GM12878 (cell line): ENCODE measurements at regions not wholly inside any gene's neighbourhood (a gene's known extent, or its start where the extent isn't known, plus 50 kb on each side); places are given as distances from the start of the nearest gene placed in this dataset.

ENCODE experiments used
- ATAC-seq: fragments of 200-7000 bp; cut with Tn5 transposase; 3 replicates; pipeline ENCODE4 v1.9.1; 2020; ENCODE audit warnings: mild to moderate bottlenecking, moderate library complexity
- BruUV-seq: library from RNA; stranded (reverse); fragments of 400-500 nt; replicated peaks from 2 replicates; lab custom pipeline; 2021; lab: Mats Ljungman, UMichigan
- CTCF ChIA-PET: fragments of 300-600 bp; sonication (Branson Sonifier 250); formaldehyde crosslinking; extraction: SDS; loops from one replicate; lab custom pipeline; 2021; ENCODE audit warnings: inconsistent platforms; lab: Yijun Ruan, JAX
- POLR2A ChIA-PET: fragments of 350-600 bp; formaldehyde crosslinking; extraction: SDS; loops from one replicate; lab custom pipeline; 2021; ENCODE audit warnings: inconsistent platforms; lab: Charles Lee
- RAD21 ChIA-PET: fragments of 300-600 bp; sonication (Branson Sonifier 250); formaldehyde crosslinking; loops from one replicate; lab custom pipeline; 2023; ENCODE audit warnings: antibody characterized with exemption; ENCODE audit not compliant: unreplicated experiment; lab: Charles Lee
- SMC1A ChIA-PET: fragments of 300-600 bp; sonication (Branson Sonifier 250); formaldehyde crosslinking; loops from one replicate; lab custom pipeline; 2023; ENCODE audit not compliant: unreplicated experiment, uncharacterized antibody; lab: Charles Lee
- DNase-seq: peaks from one replicate; pipeline ENCODE4 v3.0.0-alpha.2; 2011; ENCODE audit warnings: low read depth, low spot score
- FAIRE-seq: peaks from 3 replicates; lab custom pipeline; 2011; peaks lifted over from hg19 to GRCh38; lab: Jason Lieb, UNC
- H2AFZ ChIP-seq: 2 replicates; pipeline ENCODE4 v1.6.0; 2011; ENCODE audit warnings: low read depth, low read length, control low read depth; ENCODE audit not compliant: control insufficient read depth
- H3K27ac ChIP-seq: 2 replicates; pipeline ENCODE4 v1.5.1; 2011; ENCODE audit warnings: control low read depth; ENCODE audit not compliant: control insufficient read depth, insufficient read depth
- H3K27me3 ChIP-seq, 2 experiments: replicated peaks in 1 of 2; 2 replicates each; pipeline versions ENCODE4 v1.6.0 to v1.6.1; 2011; ENCODE audit warnings: low read length in 1 of 2; ENCODE audit not compliant: control insufficient read depth in 2 of 2, insufficient read depth in 2 of 2
- H3K36me3 ChIP-seq, 2 experiments: 2 replicates each; pipeline ENCODE4 v1.5.1; 2011; ENCODE audit warnings: low read length in 1 of 2; ENCODE audit not compliant: control insufficient read depth in 2 of 2, insufficient read depth in 2 of 2
- H3K4me1 ChIP-seq: 2 replicates; pipeline ENCODE4 v1.6.1; 2011; ENCODE audit warnings: mild to moderate bottlenecking, low read length, moderate library complexity, mixed read lengths; ENCODE audit not compliant: control insufficient read depth, insufficient read depth
- H3K4me2 ChIP-seq: 2 replicates; pipeline ENCODE4 v1.6.0; 2011; ENCODE audit warnings: control low read depth; ENCODE audit not compliant: control insufficient read depth, insufficient read depth
- H3K4me3 ChIP-seq: fragments of 200-600 bp; sonication (generic); 2 replicates; pipeline ENCODE4 v1.5.1; 2016
- H3K79me2 ChIP-seq: 2 replicates; pipeline ENCODE4 v1.6.0; 2011; ENCODE audit warnings: low read length; ENCODE audit not compliant: control insufficient read depth, insufficient read depth
- H3K9ac ChIP-seq: 2 replicates; pipeline ENCODE4 v1.8.0; 2011; ENCODE audit warnings: low read length, control low read depth, mixed read lengths; ENCODE audit not compliant: control insufficient read depth, insufficient read depth
- H3K9me3 ChIP-seq: replicated peaks from 3 replicates; pipeline ENCODE4 v1.5.1; 2011; ENCODE audit warnings: mild to moderate bottlenecking, low read length; ENCODE audit not compliant: control insufficient read depth, insufficient read depth
- H4K20me1 ChIP-seq: 2 replicates; pipeline ENCODE4 v1.6.0; 2011; ENCODE audit not compliant: control insufficient read depth, insufficient read depth
- ASH2L ChIP-seq: fragments of 300-600, 200-600 bp; sonication (generic); IDR thresholded peaks from 2 replicates; pipeline ENCODE4 v1.6.1; 2017; ENCODE audit warnings: low read depth, mild to moderate bottlenecking, borderline replicate concordance
- CBFB ChIP-seq: IDR thresholded peaks from 2 replicates; pipeline ENCODE4 v1.6.1; 2016; ENCODE audit warnings: antibody characterized with exemption, low read depth
- CHD1 ChIP-seq: IDR thresholded peaks from 2 replicates; pipeline ENCODE4 v1.6.1; 2012; ENCODE audit warnings: low read depth, low read length, improper control_type of control experiment
- MEF2B ChIP-seq: fragments of 450-650 bp; IDR thresholded peaks from 2 replicates; pipeline ENCODE4 v1.6.1; 2018; ENCODE audit warnings: mild to moderate bottlenecking, moderate library complexity; ENCODE audit not compliant: partially characterized antibody, poor library complexity, severe bottlenecking
- PAX5 ChIP-seq: IDR thresholded peaks from 2 replicates; pipeline ENCODE4 v1.6.1; 2011; ENCODE audit warnings: low read depth, low read length, borderline replicate concordance
- PML ChIP-seq: IDR thresholded peaks from 2 replicates; pipeline ENCODE4 v1.6.1; 2012; ENCODE audit warnings: low read length, inconsistent platforms
- SP1 ChIP-seq: IDR thresholded peaks from one replicate; pipeline ENCODE4 v1.6.1; 2011; ENCODE audit warnings: low read depth, low read length
- WGBS: methylation state at CpG from one replicate; pipeline ENCODE4 v1.1.6; 2016; ENCODE audit warnings: low lambda C conversion rate; ENCODE audit not compliant: insufficient replicate concordance, insufficient coverage; ENCODE audit errors: missing lambda C conversion rate; 5-methylcytosine and 5-hydroxymethylcytosine counted together
- in situ Hi-C: fragments of 300-500 bp; cut with MboI; formaldehyde crosslinking; loops from 9 replicates; pipeline ENCODE4 v1.14.3; 2018; ENCODE audit warnings: mixed read lengths
- intact Hi-C: fragments of 100-400 bp; cut with micrococcal nuclease; formaldehyde crosslinking; loops from one replicate; pipeline ENCODE4 v1.14.2; 2022; ENCODE audit not compliant: unreplicated experiment
- TF ChIP-seq, protein P1 (sequence below): fragments of 450-650 bp; IDR thresholded peaks from 2 replicates; pipeline ENCODE4 v1.6.1; 2017; ENCODE audit warnings: mild to moderate bottlenecking, moderate library complexity
- TF ChIP-seq, protein P2 (sequence below): IDR thresholded peaks from 2 replicates; pipeline ENCODE4 v1.6.1; 2012; ENCODE audit warnings: low read depth, low read length, improper control_type of control experiment

DNA sequence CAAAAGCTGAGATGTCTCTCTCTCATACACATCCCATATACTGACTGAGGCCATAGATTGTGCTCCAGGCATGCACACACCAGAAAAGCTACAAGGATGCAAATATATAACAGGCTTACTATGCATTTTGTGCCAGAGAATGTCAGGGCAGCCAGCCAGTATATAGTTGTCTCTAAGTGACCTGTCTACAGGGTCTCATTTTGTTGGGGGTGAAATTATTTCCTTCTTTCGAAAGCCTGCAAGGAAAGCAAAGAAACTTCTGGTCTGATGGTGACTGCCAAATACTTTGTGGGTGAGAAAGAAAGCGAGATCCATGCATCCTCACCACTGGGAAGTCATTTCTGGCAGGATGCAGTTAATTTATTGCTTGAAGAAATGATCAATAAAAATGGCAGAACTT, 70.2 kb downstream of the CDCA7 start (continued):
- TF ChIP-seq, protein P1, sequence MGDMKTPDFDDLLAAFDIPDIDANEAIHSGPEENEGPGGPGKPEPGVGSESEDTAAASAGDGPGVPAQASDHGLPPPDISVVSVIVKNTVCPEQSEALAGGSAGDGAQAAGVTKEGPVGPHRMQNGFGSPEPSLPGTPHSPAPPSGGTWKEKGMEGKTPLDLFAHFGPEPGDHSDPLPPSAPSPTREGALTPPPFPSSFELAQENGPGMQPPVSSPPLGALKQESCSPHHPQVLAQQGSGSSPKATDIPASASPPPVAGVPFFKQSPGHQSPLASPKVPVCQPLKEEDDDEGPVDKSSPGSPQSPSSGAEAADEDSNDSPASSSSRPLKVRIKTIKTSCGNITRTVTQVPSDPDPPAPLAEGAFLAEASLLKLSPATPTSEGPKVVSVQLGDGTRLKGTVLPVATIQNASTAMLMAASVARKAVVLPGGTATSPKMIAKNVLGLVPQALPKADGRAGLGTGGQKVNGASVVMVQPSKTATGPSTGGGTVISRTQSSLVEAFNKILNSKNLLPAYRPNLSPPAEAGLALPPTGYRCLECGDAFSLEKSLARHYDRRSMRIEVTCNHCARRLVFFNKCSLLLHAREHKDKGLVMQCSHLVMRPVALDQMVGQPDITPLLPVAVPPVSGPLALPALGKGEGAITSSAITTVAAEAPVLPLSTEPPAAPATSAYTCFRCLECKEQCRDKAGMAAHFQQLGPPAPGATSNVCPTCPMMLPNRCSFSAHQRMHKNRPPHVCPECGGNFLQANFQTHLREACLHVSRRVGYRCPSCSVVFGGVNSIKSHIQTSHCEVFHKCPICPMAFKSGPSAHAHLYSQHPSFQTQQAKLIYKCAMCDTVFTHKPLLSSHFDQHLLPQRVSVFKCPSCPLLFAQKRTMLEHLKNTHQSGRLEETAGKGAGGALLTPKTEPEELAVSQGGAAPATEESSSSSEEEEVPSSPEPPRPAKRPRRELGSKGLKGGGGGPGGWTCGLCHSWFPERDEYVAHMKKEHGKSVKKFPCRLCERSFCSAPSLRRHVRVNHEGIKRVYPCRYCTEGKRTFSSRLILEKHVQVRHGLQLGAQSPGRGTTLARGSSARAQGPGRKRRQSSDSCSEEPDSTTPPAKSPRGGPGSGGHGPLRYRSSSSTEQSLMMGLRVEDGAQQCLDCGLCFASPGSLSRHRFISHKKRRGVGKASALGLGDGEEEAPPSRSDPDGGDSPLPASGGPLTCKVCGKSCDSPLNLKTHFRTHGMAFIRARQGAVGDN: no peak
- TF ChIP-seq PML: no peak

DNA sequence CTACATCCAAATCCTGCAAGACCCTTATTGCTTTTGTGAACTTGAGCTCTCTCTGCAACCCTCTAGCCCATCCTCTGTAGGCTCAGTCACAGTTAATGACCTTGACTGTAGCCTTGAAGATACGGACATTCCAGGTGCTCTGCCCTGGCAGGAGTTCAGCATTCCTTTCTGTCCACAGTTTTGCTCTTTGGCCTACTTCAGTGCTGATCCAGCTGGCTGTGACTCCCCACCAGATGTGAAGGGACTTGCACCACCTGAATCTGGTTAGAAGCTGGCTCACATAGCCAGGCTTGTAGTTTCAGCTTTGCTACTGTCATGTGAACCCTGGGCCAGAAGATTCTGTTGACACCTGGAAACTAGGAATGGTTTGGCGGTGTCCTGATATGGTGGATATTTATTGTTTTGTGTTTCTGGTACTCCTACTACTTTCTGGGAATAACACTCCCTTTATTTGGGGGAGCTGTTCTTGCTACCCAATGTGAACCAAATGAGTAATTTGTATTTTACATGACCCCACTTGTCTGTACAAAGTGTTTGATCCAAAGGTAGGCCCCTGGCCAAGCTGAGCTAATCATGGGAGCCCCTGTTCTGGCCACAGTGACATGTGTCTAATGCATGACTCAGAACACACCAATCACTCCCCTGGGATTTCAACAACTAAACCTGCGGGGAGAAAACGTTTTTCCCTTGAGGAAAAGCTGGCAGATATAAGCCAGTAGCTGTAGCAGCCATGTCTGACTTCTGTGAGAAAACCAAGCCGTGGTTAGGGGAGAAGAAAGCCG, 73.4 kb downstream of the CDCA7 start:
- DNase-seq: no peak
- H3K9me3 ChIP-seq: no peaks in the 10 kb centered on the region
- H3K36me3 ChIP-seq: no peaks in the 10 kb centered on the region
- no peaks in the 10 kb centered on the region for H4K20me1 ChIP-seq
- 15% methylated on average over 6 of the region's 6 CpGs for WGBS
- CTCF ChIA-PET: interaction anchor here (1.0 kb wide), 1 partner anchor 21 kb away, joined by 4 read pairs; no protein-coding TSS in a partner anchor
- H2AFZ ChIP-seq: no peak overlapping the region
- H3K27me3 ChIP-seq: no peaks in the 10 kb centered on the region; a peak in 2 of 4 replicates
- no peak overlapping the region for H3K4me2 ChIP-seq
- POLR2A ChIA-PET: no interaction called here
- BruUV-seq: no TSS peak
- no peak overlapping the region for H3K27ac ChIP-seq
- SMC1A ChIA-PET: interaction anchor here (1.1 to 1.3 kb wide), 2 partner anchors 21 to 26 kb away, joined by 3 read pairs; no protein-coding TSS in a partner anchor
- no peak for ATAC-seq
- intact Hi-C loops (no loop called here), in situ Hi-C loops (no loop called here)
- RAD21 ChIA-PET: no interaction called here
- H3K4me3 ChIP-seq: no peak overlapping the region
- no peak for FAIRE-seq
- no peaks in the 10 kb centered on the region; the same call in 1 of the 2 replicates for H3K4me1 ChIP-seq
- H3K9ac ChIP-seq: no peak overlapping the region
- TF ChIP-seq PAX5 (no peak), MEF2B (no peak), SP1 (no peak), CBFB (no peak), CHD1 (no peak), ASH2L (no peak)
- TF ChIP-seq, protein P2, sequence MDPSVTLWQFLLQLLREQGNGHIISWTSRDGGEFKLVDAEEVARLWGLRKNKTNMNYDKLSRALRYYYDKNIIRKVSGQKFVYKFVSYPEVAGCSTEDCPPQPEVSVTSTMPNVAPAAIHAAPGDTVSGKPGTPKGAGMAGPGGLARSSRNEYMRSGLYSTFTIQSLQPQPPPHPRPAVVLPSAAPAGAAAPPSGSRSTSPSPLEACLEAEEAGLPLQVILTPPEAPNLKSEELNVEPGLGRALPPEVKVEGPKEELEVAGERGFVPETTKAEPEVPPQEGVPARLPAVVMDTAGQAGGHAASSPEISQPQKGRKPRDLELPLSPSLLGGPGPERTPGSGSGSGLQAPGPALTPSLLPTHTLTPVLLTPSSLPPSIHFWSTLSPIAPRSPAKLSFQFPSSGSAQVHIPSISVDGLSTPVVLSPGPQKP: no peak
- H3K79me2 ChIP-seq: no peaks in the 10 kb centered on the region
